ENCODE measurements at regions not wholly inside any gene's neighbourhood (a gene's known extent, or its start where the extent isn't known, plus 50 kb on each side); places are given as distances from the start of the nearest gene placed in this dataset.

DNA sequence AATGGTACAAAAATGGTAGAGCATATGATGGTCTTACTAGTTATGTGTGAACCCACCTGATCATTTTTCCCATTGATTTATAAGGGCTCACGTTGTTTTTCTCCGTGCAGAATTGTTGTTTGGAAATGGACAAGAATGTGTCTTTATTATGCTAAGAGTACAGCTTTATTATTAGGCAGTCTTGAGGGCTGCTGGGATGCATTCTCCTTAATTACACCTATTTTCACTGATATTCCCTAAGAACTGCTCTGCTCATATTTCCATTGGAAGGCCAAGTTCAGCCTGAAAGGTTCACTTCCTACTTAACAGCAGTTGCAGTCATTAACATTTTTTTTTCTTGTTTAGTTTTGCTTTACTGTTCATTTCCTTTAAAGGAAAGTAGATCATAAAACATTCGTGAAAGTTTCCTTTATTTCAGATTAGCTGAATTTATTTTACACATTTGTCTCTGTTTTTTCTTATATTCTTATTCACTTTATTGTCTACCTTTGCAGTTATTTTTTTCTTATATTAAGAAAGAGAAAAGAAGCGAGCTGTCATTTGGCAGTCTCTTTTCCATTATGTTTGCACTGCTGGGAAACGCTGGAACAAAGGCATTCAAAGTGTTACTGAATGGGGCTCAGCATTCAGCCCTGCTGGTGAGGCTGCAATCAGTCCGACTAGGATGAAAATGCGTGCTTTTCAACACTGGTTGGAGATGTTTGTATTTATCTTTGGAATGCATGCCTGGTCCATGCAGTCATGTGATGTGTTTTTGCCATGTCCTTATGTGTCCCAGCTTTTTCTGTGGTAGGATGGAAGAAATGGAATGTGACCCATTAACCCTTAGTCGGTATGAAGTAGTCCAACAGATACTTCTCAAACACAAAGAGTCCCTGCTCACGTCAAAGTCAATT is 602.7 kb upstream of the ZNF608 start:
- DNase-seq = no peak

- DNase-seq = no peak
These were observed 611.2 kb upstream of the ZNF608 start for GRCh38 chr5:125357660-125358059.

DNA sequence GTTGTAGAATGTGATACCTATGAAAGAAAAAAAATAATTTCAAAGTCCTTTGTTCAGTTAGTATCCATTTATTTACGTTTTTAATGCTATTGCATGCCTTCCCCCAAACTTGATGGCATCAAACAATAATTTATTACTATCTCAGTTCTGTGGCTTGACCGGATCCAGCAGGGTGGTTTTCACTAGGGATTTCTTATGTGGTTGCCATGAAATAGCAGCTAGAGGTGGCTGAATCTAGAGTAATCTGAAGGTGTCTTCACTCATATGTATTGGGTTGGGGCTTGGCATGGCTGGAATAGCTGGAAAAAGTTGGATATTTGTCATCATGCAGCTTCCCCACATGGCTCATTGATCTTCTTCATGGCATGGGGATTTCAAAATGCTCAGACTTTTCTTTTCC is 619.3 kb upstream of the ZNF608 start:
- DNase-seq = no peak

DNA sequence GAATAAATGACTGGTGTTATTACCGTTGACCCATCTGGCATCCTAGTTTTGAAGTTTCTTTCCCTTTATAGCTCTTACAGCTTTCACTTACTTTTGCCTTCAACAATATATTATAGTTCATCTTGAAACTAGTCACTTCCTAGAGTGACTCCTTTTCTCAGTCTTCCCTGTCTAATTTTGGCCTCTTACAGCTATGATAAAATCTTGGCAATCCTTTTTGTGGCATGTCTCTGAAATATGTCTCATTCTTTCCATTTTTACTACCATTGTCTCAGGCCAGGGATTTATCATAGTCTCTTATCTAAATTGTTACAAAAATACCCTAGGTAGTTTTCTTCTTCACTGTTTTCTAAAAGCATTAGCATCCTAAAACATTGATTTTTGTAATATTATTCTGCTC is 621.3 kb upstream of the ZNF608 start:
- DNase-seq = no peak

GRCh38 chr5:125370461-125371205 is 624.2 kb upstream of the ZNF608 start:
- no peak for DNase-seq

DNA sequence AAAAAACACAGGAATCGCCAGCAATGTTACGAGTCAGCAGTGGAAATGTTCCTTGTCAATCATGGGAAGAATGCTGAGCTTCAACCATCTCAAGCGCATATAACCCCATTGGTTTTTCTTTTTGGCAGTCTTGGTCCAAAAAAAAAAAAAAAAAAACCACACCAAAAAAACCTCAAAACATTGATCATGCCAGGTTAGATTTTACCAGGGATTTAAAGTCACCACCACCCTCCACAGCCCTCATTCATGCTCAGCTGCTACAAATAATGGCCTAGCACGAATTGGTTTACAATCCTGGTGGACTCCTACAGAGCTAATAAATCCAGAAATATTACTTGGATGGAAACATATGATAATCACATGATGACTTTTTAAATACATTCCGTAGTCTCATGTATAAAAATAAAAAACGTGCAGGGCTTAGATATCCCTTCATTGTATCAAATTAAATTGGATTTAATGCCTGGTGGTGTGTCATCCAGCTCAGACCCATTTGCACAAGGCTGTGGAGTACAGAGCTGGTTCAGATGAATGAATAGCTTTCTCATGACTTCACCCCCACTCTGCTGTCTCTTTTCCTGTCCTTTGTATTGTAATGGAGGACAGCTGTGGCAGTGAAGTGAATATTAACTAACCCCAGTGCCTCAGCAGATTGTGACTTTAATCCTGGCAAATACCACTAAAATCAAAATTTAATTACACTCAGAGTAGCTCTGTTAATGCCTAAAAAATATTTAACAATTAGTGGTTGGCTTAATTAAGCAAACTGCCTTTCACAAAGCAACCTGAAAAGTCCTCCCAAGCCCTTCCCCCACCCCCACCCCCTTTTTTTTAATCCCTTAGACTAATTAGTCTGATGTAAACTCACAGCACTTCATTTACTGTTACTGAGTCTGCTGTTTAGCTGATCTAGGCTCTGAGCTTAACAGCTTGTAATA is 626.5 kb upstream of the ZNF608 start:
- DNase-seq = no peak

GRCh38 chr5:125375143-125375542 is 628.7 kb upstream of the ZNF608 start:
- DNase-seq = no peak

DNA sequence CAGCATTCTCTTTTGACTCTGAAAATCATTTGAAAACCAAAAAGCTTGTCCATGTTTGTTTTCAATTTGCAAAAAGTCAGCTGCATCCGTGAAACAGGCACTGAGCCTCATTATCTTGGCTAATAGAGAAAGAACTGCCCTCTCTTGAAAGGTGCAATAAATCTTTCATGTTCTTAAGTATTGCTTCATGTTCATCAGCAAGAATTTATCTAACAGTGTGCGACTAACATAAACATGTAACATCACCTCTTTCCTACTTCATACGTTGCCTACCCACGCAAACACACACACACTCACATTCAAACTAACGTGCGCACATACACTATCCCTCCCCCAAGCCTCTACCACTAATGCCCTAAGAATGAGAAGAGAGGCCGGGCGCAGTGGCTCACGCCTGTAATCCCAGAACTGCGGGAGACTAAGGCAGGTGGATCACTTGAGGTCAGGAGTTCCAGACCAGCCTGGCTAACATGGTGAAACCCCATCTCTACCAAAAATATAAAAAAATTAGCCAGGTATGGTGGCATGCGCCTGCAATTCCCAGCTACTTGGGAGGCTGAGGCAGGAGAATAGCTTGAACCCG is 629.7 kb upstream of the ZNF608 start:
- DNase-seq = no peak

DNA sequence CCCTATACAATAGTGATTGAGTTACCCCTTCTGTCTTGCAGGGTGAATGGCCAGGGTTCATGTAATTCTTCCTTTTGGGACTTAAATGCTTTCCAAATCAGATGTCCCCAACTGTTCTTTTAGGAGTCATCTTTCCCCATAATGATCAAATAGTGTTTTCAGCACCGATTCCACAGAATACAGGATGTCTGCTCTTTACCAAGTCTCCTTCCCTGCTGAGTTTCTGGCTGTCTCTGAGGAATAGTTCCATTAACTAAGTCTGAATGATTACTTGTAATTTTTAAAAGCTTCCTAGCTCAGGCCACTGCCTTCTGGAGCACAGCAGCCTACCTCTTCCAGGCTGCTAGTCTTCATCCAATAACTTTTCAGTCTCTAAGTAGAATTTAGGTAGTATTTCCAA is 630.7 kb upstream of the ZNF608 start:
- no peak for DNase-seq

DNA sequence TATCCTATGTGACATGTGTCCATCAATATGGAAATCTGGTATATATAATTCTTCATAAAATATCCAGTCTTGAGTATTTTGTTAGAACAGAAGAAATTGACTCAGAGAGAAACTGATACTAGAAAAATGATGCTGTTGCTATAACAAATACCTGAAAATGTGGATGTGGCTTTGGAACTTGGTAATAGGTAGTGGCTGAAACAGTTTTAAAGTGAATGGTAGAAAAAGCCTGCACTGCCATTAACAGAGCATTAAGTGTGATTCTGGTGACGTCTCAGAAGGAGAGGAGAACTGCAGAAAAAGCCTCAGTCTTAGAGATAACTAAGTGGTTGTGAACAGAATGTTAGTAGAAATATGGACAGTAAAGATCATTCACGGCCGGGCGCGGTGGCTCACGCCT is 634.9 kb upstream of the ZNF608 start:
- no peak for DNase-seq

GRCh38 chr5:125384071-125384470 is 637.6 kb upstream of the ZNF608 start:
- DNase-seq = no peak

- DNase-seq = no peak
These were observed 643.9 kb upstream of the ZNF608 start for GRCh38 chr5:125390326-125390725.

DNA sequence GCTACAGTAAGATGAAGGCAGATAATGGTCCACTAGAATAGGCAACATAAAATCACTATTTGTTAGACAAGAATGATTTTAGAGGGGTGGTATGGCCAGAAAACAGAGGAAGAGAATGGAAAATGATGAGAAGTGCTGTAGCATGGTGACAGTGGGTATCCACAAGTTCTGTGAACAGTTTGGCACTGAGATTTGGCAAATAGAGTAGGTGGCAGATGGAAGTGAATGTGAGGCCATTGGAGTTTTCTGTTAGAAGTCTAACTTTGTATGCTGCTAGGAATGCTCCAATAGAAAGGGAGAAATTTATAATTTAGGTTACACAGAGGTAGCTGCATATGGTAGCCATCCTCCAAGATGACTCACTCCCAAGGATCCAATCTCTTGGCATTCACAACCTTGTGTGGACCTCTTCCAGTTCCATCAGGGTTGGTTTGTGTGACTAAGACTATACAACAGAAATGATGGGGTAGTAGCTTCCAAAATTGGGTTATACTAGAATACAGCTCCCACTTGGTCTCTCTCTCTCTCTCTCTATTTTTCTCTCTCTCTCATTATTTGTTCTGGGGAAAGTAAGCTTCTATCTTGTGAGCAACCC is 646.9 kb upstream of the ZNF608 start:
- DNase-seq = no peak

DNA sequence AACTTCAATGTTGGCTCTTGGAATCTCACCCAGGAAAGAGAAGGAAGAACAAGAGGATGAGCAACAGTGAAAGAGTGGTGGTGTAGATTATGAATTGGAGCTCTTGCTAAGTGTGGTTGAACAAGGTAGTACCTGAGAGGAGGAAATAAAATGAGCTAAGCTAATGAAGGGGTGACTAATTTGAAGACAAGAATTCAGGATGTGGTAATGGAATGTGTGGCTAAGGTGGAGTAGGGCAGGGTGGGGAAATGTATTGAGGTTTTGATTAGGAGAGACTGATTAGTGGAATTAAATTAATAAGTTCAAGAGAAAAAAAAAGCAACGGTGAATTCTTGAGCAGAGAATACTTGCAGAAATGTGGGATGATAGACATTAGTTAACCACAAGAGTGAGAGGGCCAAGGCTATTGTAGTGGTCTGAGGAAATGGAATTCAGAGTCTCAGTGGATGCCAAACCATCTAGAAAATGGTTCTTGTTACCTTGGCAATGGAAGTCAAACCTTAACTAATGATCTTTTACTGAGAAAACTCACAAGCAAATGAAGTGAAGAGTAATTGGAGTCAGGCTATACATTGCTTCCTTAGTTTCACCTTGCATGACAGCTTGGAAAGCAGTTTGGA is 648.3 kb upstream of the ZNF608 start:
- no peak for DNase-seq

DNA sequence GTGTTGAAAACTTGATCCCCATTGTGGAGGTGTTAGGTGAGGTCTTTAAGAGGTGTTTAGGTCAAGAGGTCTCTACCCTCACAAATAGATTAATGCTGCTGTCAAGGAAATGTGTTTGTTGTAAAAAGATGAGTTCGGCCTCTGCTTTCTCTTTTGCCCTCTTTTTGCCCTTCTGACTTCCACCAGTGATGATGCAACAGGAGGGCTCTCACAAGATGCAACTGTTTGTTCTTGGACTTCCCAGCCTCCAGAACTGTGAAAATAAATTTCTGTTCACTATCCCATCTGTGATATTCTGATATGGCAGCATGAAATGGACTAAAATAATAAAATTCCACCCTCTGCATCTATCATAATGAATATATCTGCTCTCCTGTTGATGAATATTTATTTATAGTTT is 650.0 kb upstream of the ZNF608 start:
- no peak for DNase-seq

DNA sequence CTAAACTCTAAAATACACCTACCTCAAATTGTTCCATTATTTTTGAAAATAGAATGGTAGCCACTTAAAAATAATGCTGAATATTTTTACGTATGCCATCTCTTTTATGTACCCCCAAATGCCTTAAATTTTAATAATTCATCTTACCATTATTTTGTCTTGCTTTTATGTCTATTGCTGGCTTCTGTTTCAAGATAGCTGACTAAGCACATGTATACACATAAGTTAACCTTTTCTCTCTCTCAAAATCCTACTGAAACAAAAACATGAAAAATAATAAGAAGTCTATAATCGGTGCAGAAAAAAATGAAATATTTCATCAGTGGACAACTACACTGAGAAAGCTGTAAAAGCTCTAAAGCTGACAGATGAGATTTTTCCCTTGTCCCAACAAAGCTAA is 652.0 kb upstream of the ZNF608 start:
- DNase-seq = no peak

DNA sequence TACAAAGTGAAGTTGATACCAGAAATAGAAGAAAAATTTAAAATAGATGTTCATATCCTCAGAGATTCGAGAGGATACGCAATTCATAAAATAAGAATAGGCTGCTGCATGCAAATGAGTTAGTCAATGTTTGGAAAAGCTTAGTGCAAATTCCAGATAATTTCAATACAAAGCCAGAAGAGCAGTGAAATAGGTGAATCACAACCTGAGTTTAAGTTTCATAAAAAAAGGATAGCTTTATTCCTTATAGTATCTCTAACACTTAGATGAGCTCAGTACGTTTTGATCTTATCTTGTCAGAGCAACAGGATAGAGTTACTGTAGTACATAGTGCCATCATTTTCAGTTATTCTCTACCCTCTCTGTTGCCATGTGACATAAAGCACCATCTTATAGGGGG is 653.4 kb upstream of the ZNF608 start:
- no peak for DNase-seq

- no peak for DNase-seq
These were observed 655.5 kb upstream of the ZNF608 start for GRCh38 chr5:125401724-125402622.

- DNase-seq = no peak
These were observed 656.3 kb upstream of the ZNF608 start for GRCh38 chr5:125402787-125403186.

DNA sequence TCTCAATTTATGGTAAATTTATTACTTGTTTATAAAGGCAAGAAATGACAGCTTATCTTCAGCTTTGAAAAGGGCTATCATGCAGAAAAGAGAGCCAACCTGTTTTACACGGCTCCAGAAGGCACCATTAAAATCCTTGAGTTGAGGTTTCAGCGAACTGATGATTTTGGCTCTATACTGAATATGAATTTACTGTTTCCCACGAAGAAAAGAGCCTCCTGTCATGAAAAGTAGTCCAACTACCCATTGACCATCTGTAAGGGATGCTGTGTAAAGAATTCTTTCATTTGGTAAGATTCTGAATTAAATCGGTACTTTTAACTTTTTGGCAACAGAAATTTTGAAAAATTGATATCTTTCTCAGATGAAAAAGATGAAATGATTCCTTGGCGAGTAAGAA is 657.6 kb upstream of the ZNF608 start:
- no peak for DNase-seq

All from central memory CD4-positive, alpha-beta T cell (primary cell).